ENCODE measurements at regions not wholly inside any gene's neighbourhood (a gene's known extent, or its start where the extent isn't known, plus 50 kb on each side); places are given as distances from the start of the nearest gene placed in this dataset.

- CTCF ChIA-PET: no interaction called here
- Mint-ChIP-seq H3K9me3 (peaks cover 18% of the 10 kb centered on the region), H3K4me1 (peaks cover 35% of the 10 kb centered on the region), H3K36me3 (peaks cover 3% of the 10 kb centered on the region; the same call in 1 of the 2 replicates), H3K4me3 (no peak overlapping the region), H3K27ac (no peak overlapping the region), H3K27me3 (ENCODE audit: low read depth) (0 out of 2 replicates have a peak, but pooled peaks cover 6% of the 10 kb centered on the region)
- ATAC-seq: peak; percentile 32
- no peak for DNase-seq (ENCODE audit: low spot score)
- POLR2A ChIA-PET: no interaction called here
- TF ChIP-seq ZNF423 (CRISPR knock-in tag; IDR thresholded peaks at IDR 0.05): peak; percentile 73
- no peak for TF ChIP-seq ARID4B (CRISPR knock-in tag; IDR thresholded peaks at IDR 0.05; ENCODE audit: borderline replicate concordance)
Observed at GRCh38 chr3:34174740-34175139, 376.3 kb downstream of the PDCD6IP start.

- Mint-ChIP-seq H3K27me3 (ENCODE audit: low read depth) (0 out of 2 replicates have a peak, but pooled peaks cover 6% of the 10 kb centered on the region), H3K4me1 (peaks cover 38% of the 10 kb centered on the region), H3K36me3 (peaks cover 3% of the 10 kb centered on the region; the same call in 1 of the 2 replicates), H3K4me3 (no peak overlapping the region), H3K27ac (0 out of 2 replicates have a peak overlapping the region, but pooled peaks have one; percentile 15), H3K9me3 (peaks cover 18% of the 10 kb centered on the region)
- ChIA-PET POLR2A (no interaction called here), CTCF (no interaction called here)
- TF ChIP-seq PRRX2 (CRISPR knock-in tag; IDR thresholded peaks at IDR 0.05) (no peak), USF2 (CRISPR knock-in tag; IDR thresholded peaks at IDR 0.05) (peak; percentile 43; the same call in 1 of the 2 replicates)
- ATAC-seq: peak; percentile 69
- DNase-seq (ENCODE audit: low spot score): no peak
Observed at GRCh38 chr3:34175636-34176176, 377.3 kb downstream of the PDCD6IP start.

- no peak for ATAC-seq
- TF ChIP-seq FOXK1 (CRISPR knock-in tag; IDR thresholded peaks at IDR 0.05) (no peak), CREB1 (CRISPR knock-in tag; IDR thresholded peaks at IDR 0.05) (no peak), ZBTB21 (CRISPR knock-in tag; IDR thresholded peaks at IDR 0.05; ENCODE audit: borderline replicate concordance) (no peak), GABPB1 (CRISPR knock-in tag; IDR thresholded peaks at IDR 0.05) (no peak), MYBL2 (CRISPR knock-in tag; IDR thresholded peaks at IDR 0.05) (no peak), CBFB (CRISPR knock-in tag; IDR thresholded peaks at IDR 0.05; ENCODE audit: low read depth) (no peak)
Observed at GRCh38 chr3:34176723-34177122, 378.3 kb downstream of the PDCD6IP start.

GRCh38 chr3:34178415-34178814 lies 380.0 kb downstream of the PDCD6IP start:
- Mint-ChIP-seq H3K36me3 (peaks cover 3% of the 10 kb centered on the region; the same call in 1 of the 2 replicates), H3K4me3 (no peak overlapping the region), H3K27ac (no peak overlapping the region), H3K27me3 (ENCODE audit: low read depth) (0 out of 2 replicates have a peak, but pooled peaks cover 6% of the 10 kb centered on the region), H3K9me3 (peaks cover 19% of the 10 kb centered on the region), H3K4me1 (peaks cover 42% of the 10 kb centered on the region)
- CTCF ChIA-PET: no interaction called here
- DNase-seq (ENCODE audit: low spot score): no peak
- TF ChIP-seq PRDM15 (CRISPR knock-in tag; IDR thresholded peaks at IDR 0.05) (no peak), TEAD1 (CRISPR knock-in tag; IDR thresholded peaks at IDR 0.05) (no peak), ZNF263 (CRISPR knock-in tag; IDR thresholded peaks at IDR 0.05; ENCODE audit: low read depth) (no peak)
- POLR2A ChIA-PET: no interaction called here
- ATAC-seq: no peak

More at GRCh38 chr3:34176723-34177122, 378.3 kb downstream of the PDCD6IP start:
- ChIA-PET CTCF (no interaction called here), POLR2A (no interaction called here)
- peaks cover 22% of the 10 kb centered on the region for H3K9me3 Mint-ChIP-seq
- H3K27ac Mint-ChIP-seq: no peak overlapping the region
- peaks cover 38% of the 10 kb centered on the region for H3K4me1 Mint-ChIP-seq
- H3K36me3 Mint-ChIP-seq: peaks cover 3% of the 10 kb centered on the region; the same call in 1 of the 2 replicates
- DNase-seq (ENCODE audit: low spot score): no peak
- H3K4me3 Mint-ChIP-seq: no peak overlapping the region
- H3K27me3 Mint-ChIP-seq (ENCODE audit: low read depth): 0 out of 2 replicates have a peak, but pooled peaks cover 6% of the 10 kb centered on the region

All from WTC11 (cell line).